IPS-20b (cell line): ENCODE measurements at regions not wholly inside any gene's neighbourhood (a gene's known extent, or its start where the extent isn't known, plus 50 kb on each side); places are given as distances from the start of the nearest gene placed in this dataset.

Experiments
- H3K27ac ChIP-seq: one replicate; pipeline ENCODE4 v1.5.1; 2013; ENCODE audit warnings: low read length
- H3K27me3 ChIP-seq: 2 replicates; pipeline ENCODE4 v1.6.1; 2013; ENCODE audit warnings: mild to moderate bottlenecking, low read length, inconsistent platforms; ENCODE audit not compliant: insufficient read depth
- H3K36me3 ChIP-seq: 2 replicates; pipeline ENCODE4 v1.6.1; 2013; ENCODE audit warnings: low read depth, mild to moderate bottlenecking, inconsistent platforms, low read length, moderate library complexity; ENCODE audit not compliant: insufficient read depth
- H3K4me1 ChIP-seq: 2 replicates; pipeline ENCODE4 v1.6.1; 2013; ENCODE audit warnings: mild to moderate bottlenecking, control low read depth, inconsistent platforms, low read length, moderate library complexity; ENCODE audit not compliant: insufficient read depth
- H3K4me3 ChIP-seq: 2 replicates; pipeline ENCODE4 v1.5.1; 2013; ENCODE audit warnings: mild to moderate bottlenecking, low read length, inconsistent platforms
- H3K9ac ChIP-seq: 2 replicates; pipeline ENCODE4 v1.6.1; 2013; ENCODE audit warnings: low read depth, mild to moderate bottlenecking, inconsistent platforms, low read length, moderate library complexity
- H3K9me3 ChIP-seq: 2 replicates; pipeline ENCODE4 v1.6.1; 2013; ENCODE audit warnings: mild to moderate bottlenecking, low read depth, low read length, inconsistent platforms; ENCODE audit not compliant: insufficient read depth

DNA sequence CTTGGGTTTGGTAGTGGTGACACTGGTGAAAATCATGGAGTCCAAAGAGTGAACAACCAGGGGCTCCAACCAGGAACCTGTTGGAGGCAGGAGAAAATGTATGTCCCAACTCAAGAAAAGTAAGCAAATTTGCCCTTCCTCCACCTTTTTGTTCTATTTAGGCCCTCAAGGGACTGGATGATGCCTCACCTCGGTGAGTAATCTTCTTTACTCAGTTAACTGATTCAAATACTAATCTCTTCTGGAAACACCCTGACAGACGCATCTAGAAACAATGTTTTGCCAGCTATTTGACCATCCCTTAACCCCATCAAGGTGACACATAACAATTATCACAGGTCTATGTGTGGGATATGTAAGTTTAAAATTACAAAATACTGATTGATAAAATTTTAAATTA lies 272.4 kb upstream of the FOXG1 start:
- Histone ChIP-seq H3K4me3 (no peak overlapping the region), H3K27ac (no peak overlapping the region), H3K9ac (no peak overlapping the region)

GRCh38 chr14:28496364-28496763 lies 270.2 kb upstream of the FOXG1 start:
- Histone ChIP-seq H3K4me1 (no peaks in the 10 kb centered on the region), H3K4me3 (no peak overlapping the region), H3K9ac (no peak overlapping the region), H3K27me3 (no peaks in the 10 kb centered on the region), H3K9me3 (no peaks in the 10 kb centered on the region), H3K36me3 (no peaks in the 10 kb centered on the region), H3K27ac (no peak overlapping the region)

More for the DNA sequence above, 272.4 kb upstream of the FOXG1 start:
- H3K4me1 ChIP-seq = no peaks in the 10 kb centered on the region
- H3K9me3 ChIP-seq = no peaks in the 10 kb centered on the region
- no peaks in the 10 kb centered on the region for H3K27me3 ChIP-seq
- no peaks in the 10 kb centered on the region for H3K36me3 ChIP-seq

DNA sequence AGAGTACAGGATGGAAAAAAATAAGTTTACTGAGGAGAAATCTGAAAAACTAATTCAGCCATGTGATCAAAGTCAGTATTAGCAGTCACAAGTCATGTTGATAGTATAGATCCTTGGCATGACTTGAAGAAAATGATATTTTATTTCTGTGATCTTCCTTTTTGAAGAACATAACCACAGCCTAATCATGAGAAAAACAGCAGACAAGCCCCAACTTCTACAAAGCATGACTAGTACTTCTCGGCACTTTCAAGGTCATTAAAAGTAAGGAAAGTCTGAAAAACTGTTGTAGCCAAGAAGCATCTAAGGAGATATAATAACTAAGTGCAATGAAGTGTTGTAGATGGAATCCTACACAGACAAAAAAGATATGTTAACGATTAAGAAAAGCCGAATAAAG lies 264.1 kb upstream of the FOXG1 start:
- Histone ChIP-seq H3K9me3 (no peaks in the 10 kb centered on the region), H3K4me1 (no peaks in the 10 kb centered on the region), H3K36me3 (no peaks in the 10 kb centered on the region), H3K27ac (no peak overlapping the region), H3K4me3 (no peak overlapping the region), H3K27me3 (no peaks in the 10 kb centered on the region), H3K9ac (no peak overlapping the region)

GRCh38 chr14:28515571-28515970 lies 251.0 kb upstream of the FOXG1 start:
- H3K9ac ChIP-seq = no peak overlapping the region
- no peak overlapping the region for H3K4me3 ChIP-seq
- no peaks in the 10 kb centered on the region for H3K4me1 ChIP-seq
- H3K27ac ChIP-seq = no peak overlapping the region
- H3K27me3 ChIP-seq = no peaks in the 10 kb centered on the region
- peaks cover 3% of the 10 kb centered on the region; the same call in 1 of the 2 replicates for H3K9me3 ChIP-seq
- H3K36me3 ChIP-seq = no peaks in the 10 kb centered on the region

GRCh38 chr14:28536889-28537288 lies 229.7 kb upstream of the FOXG1 start:
- Histone ChIP-seq H3K27ac (no peak overlapping the region), H3K27me3 (no peaks in the 10 kb centered on the region), H3K9ac (no peak overlapping the region), H3K36me3 (no peaks in the 10 kb centered on the region), H3K9me3 (peaks cover 21% of the 10 kb centered on the region; the same call in 1 of the 2 replicates), H3K4me1 (no peaks in the 10 kb centered on the region), H3K4me3 (no peak overlapping the region)

DNA sequence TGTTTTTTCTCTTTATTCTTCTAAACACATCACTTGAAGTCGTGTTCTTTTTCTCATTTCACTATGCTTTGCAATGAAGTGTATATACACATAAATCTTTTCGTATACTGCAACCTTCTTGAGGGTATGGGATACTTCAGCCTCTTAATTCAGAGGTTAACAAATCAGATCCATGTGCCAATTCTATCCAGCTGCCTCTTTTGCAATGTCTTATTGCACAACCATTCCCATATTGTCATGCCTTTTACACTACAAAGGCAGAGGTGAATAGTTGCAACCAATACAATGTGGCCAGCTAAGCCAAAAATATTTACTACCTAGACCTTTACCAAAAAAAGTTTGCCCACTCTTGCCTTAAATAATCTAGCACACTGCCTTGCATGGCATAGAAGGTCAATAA lies 224.5 kb upstream of the FOXG1 start:
- H3K27ac ChIP-seq = no peak overlapping the region
- H3K4me3 ChIP-seq = no peak overlapping the region
- H3K9ac ChIP-seq = no peak overlapping the region
- H3K27me3 ChIP-seq = no peaks in the 10 kb centered on the region
- no peaks in the 10 kb centered on the region for H3K36me3 ChIP-seq
- no peaks in the 10 kb centered on the region for H3K4me1 ChIP-seq
- H3K9me3 ChIP-seq = peaks cover 31% of the 10 kb centered on the region; the same call in 1 of the 2 replicates

DNA sequence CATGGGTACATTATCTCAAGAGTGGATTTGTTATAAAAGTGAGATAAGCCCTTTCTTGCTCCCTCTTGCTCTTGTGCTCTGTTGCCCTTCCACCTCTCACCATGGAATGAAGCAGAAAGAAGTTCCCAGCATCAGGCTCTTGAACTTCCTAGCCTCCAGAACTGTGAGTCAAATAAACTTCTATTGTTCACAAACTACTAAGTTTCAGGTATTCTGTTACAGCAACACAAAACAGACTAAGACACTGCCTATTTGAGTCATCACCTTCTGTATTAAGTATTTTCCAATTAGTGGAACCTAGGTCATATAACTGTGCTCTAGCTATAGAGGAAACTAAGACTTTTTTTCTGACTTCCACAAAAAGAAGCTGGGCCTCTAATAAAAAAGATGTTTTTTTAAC lies 201.2 kb upstream of the FOXG1 start:
- Histone ChIP-seq H3K36me3 (no peaks in the 10 kb centered on the region), H3K27ac (no peak overlapping the region), H3K4me1 (no peaks in the 10 kb centered on the region), H3K9ac (no peak overlapping the region), H3K27me3 (no peaks in the 10 kb centered on the region), H3K9me3 (no peaks in the 10 kb centered on the region), H3K4me3 (no peak overlapping the region)

DNA sequence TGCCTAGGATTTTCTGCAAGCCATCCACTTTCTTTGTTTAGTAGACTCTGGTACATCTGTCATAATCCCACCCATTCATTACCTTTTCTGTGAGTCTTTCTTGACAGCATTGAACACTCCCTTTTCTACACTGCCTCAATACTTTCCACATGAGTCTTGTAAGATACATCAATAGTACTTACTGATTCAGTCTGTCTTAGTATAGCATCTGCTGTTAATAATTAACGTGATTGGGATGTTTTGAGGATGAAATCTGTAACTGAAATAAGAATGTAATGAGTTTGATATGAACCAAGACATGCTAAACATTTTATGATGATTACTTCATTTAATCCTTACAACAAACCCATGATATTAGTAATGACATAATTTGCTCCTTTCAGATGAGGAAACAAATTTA lies 196.2 kb upstream of the FOXG1 start:
- no peaks in the 10 kb centered on the region for H3K36me3 ChIP-seq
- H3K27me3 ChIP-seq = no peaks in the 10 kb centered on the region
- H3K9me3 ChIP-seq = peaks cover 7% of the 10 kb centered on the region; the same call in 1 of the 2 replicates
- H3K9ac ChIP-seq = no peak overlapping the region
- H3K4me3 ChIP-seq = no peak overlapping the region
- H3K4me1 ChIP-seq = no peaks in the 10 kb centered on the region
- no peak overlapping the region for H3K27ac ChIP-seq

GRCh38 chr14:28571636-28572035 lies 195.0 kb upstream of the FOXG1 start:
- Histone ChIP-seq H3K9me3 (peaks cover 7% of the 10 kb centered on the region; the same call in 1 of the 2 replicates), H3K36me3 (no peaks in the 10 kb centered on the region), H3K4me1 (no peaks in the 10 kb centered on the region), H3K9ac (no peak overlapping the region), H3K4me3 (no peak overlapping the region), H3K27ac (no peak overlapping the region), H3K27me3 (no peaks in the 10 kb centered on the region)

DNA sequence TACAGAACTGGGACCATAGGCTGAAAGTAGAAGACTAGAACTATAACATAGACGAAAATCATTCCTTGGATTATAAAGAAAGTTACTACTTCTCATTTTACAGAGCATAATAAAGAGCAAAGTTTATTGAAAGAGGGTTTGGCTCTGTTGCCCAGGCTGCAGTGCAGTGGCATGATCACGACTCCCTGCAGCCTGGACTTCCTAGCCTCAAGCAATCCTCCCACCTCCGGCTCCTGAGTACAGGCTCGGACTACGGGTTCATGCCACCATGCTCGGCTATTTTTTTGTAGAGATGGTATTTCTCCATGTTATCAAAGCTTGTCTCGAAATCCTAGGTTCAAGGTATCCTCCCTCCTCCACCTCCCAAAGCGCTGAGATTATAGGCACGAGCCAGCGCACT lies 190.1 kb upstream of the FOXG1 start:
- H3K9ac ChIP-seq = no peak overlapping the region
- H3K27ac ChIP-seq = no peak overlapping the region
- no peak overlapping the region for H3K4me3 ChIP-seq

DNA sequence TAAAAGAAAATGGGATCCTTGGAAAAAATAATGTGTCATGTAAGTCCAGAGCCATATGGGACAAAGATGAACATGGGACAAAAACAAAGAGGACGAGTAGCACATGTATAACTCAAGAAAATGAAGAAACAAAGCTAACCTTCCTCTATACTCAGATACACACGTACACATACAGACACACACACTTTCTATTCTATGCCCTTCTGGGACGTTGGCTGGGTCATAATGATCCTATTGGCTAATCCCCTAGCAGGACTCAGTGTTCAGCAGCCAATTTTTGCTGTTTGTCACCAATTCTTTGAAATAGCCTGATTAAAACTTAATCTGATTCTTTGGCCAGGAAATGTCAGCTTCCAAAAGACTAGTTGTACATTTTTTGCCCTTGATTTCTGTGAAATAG lies 189.4 kb upstream of the FOXG1 start:
- H3K4me3 ChIP-seq = no peak overlapping the region
- no peak overlapping the region for H3K9ac ChIP-seq
- peaks cover 7% of the 10 kb centered on the region; the same call in 1 of the 2 replicates for H3K9me3 ChIP-seq
- no peak overlapping the region for H3K27ac ChIP-seq
- no peaks in the 10 kb centered on the region for H3K4me1 ChIP-seq
- no peaks in the 10 kb centered on the region for H3K27me3 ChIP-seq
- no peaks in the 10 kb centered on the region for H3K36me3 ChIP-seq

More for the DNA sequence above, 190.1 kb upstream of the FOXG1 start:
- Histone ChIP-seq H3K27me3 (no peaks in the 10 kb centered on the region), H3K36me3 (no peaks in the 10 kb centered on the region), H3K4me1 (no peaks in the 10 kb centered on the region), H3K9me3 (peaks cover 7% of the 10 kb centered on the region; the same call in 1 of the 2 replicates)

DNA sequence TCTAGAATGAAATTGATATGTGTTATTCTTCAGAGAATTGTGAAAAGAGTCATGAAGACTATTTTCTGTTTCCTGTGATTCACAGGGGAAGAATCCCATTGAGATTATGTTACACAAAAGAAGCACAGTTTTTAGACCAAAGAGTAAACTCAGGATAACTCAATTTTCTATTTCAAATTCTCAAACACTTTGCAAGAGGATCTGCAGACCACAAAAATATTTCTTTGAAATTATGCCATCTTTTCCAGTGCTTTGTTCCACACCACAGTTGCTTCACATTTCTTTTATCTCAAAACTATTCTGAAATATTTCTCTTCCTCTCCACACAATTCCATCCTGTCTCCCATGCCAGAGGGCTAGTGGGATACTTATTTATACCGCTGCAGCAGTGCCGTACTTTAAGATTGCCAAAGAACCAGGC lies 188.9 kb upstream of the FOXG1 start:
- Histone ChIP-seq H3K27ac (no peak overlapping the region), H3K4me1 (no peaks in the 10 kb centered on the region), H3K9ac (no peak overlapping the region), H3K36me3 (no peaks in the 10 kb centered on the region), H3K9me3 (peaks cover 7% of the 10 kb centered on the region; the same call in 1 of the 2 replicates), H3K4me3 (no peak overlapping the region), H3K27me3 (no peaks in the 10 kb centered on the region)
